GM12891 (cell line): ENCODE measurements at regions not wholly inside any gene's neighbourhood (a gene's known extent, or its start where the extent isn't known, plus 50 kb on each side); places are given as distances from the start of the nearest gene placed in this dataset.

Experiments used
- PAX5 ChIP-seq: IDR thresholded peaks from 2 replicates; pipeline ENCODE4 v1.6.1; 2011; ENCODE audit warnings: low read length, moderate library complexity, mild to moderate bottlenecking; ENCODE audit not compliant: insufficient read depth, severe bottlenecking
- POLR2A ChIP-seq: IDR thresholded peaks from 2 replicates; pipeline ENCODE4 v1.6.1; 2011; ENCODE audit warnings: low read depth, low read length, control low read depth
- POLR2AphosphoS5 ChIP-seq: IDR thresholded peaks from 2 replicates; pipeline ENCODE4 v1.6.1; 2011; ENCODE audit warnings: low read depth, low read length, control low read depth
- SPI1 ChIP-seq: IDR thresholded peaks from 2 replicates; pipeline ENCODE4 v1.6.1; 2011; ENCODE audit warnings: low read depth, low read length, control low read depth
- TAF1 ChIP-seq: IDR thresholded peaks from 2 replicates; pipeline ENCODE4 v1.6.1; 2011; ENCODE audit warnings: low read depth, low read length, control low read depth

DNA sequence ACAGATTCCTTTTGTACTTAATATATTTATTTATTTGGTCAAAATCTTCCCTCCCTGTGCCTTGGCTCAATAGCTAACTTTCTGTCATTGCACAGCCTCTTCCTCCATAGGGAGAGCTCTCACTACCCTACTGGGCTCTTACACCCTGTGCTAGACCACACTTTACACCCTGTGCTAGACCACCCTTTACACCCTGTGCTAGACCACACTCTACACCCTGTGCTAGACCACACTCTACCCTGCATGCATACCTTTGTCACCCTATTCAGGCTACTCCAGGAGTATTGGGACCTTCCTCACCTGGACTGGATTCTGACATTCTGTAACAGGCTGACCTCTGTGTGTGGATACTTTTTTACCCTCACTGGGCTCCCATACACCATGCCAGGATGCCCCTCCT lies 298.5 kb upstream of the TPK1 start:
- no peak for TF ChIP-seq POLR2AphosphoS5
- no peak for TF ChIP-seq POLR2A
- TF ChIP-seq TAF1, result no peak
- no peak for TF ChIP-seq PAX5
- no peak for TF ChIP-seq SPI1
